CD4-positive, alpha-beta T cell (primary cell): ENCODE measurements at regions not wholly inside any gene's neighbourhood (a gene's known extent, or its start where the extent isn't known, plus 50 kb on each side); places are given as distances from the start of the nearest gene placed in this dataset.

Source experiments
- ATAC-seq: fragments of 200-7000 bp; cut with Tn5 transposase; one replicate; pipeline ENCODE4 v1.10.0; 2022; ENCODE audit warnings: mild to moderate bottlenecking; ENCODE audit not compliant: poor library complexity
- CTCF ChIA-PET: fragments of 350-600 bp; sonication (Branson Sonifier 250); formaldehyde crosslinking; loops from one replicate; lab custom pipeline; 2021; ENCODE audit warnings: antibody characterized with exemption, inconsistent platforms; lab: Charles Lee
- POLR2A ChIA-PET: fragments of 350-600 bp; sonication (Branson Sonifier 250); formaldehyde crosslinking; loops from one replicate; lab custom pipeline; 2021; ENCODE audit warnings: antibody characterized with exemption, inconsistent platforms; lab: Charles Lee
- DNase-seq, 14 experiments: peaks; one replicate each; pipeline ENCODE4 v3.0.0-alpha.2; 2013 to 2020; ENCODE audit warnings: mixed read lengths in 2 of 14
- H3K27ac ChIP-seq, 2 donors: one replicate each; pipeline versions ENCODE4 v1.5.1 to v1.7.0; 2013; ENCODE audit warnings: low read length in 2 of 2, low read depth in 1 of 2, mild to moderate bottlenecking in 1 of 2
- H3K27me3 ChIP-seq, 2 experiments: 1 replicate in 1 of 2; 2 replicates in 1 of 2; pipeline versions ENCODE4 v1.6.1 to v1.7.0; 2013; ENCODE audit warnings: low read length in 2 of 2, control low read depth in 1 of 2, mild to moderate bottlenecking in 1 of 2, moderate library complexity in 1 of 2; ENCODE audit not compliant: insufficient read depth in 2 of 2, control insufficient read depth in 1 of 2
- H3K36me3 ChIP-seq: one replicate; pipeline ENCODE4 v1.6.1; 2013; ENCODE audit warnings: low read length, control low read depth; ENCODE audit not compliant: insufficient read depth
- H3K4me1 ChIP-seq: one replicate; pipeline ENCODE4 v1.6.1; 2013; ENCODE audit warnings: low read length, control low read depth; ENCODE audit not compliant: insufficient read depth
- H3K4me3 ChIP-seq: one replicate; pipeline ENCODE4 v1.5.1; 2013; ENCODE audit warnings: mild to moderate bottlenecking, low read length, moderate library complexity
- H3K9me3 ChIP-seq, 2 experiments: 1 replicate in 1 of 2; 2 replicates in 1 of 2; pipeline versions ENCODE4 v1.6.1 to v1.7.0; 2013; ENCODE audit warnings: low read length in 2 of 2, mild to moderate bottlenecking in 2 of 2, control low read depth in 1 of 2, moderate library complexity in 1 of 2; ENCODE audit not compliant: control insufficient read depth in 1 of 2, insufficient read depth in 1 of 2
- H3K27ac Mint-ChIP-seq: one replicate; pipeline ENCODE4 v1.8.0; 2020; ENCODE audit warnings: mixed read lengths
- H3K27me3 Mint-ChIP-seq: one replicate; pipeline ENCODE4 v1.8.0; 2021; ENCODE audit warnings: mixed read lengths
- H3K36me3 Mint-ChIP-seq: one replicate; pipeline ENCODE4 v1.8.0; 2021; ENCODE audit warnings: low read depth, mixed read lengths
- H3K4me1 Mint-ChIP-seq: one replicate; pipeline ENCODE4 v1.8.0; 2021; ENCODE audit warnings: low read depth, mixed read lengths
- H3K4me3 Mint-ChIP-seq: one replicate; pipeline ENCODE4 v1.8.0; 2020; ENCODE audit warnings: mild to moderate bottlenecking, mixed read lengths
- H3K9me3 Mint-ChIP-seq: one replicate; pipeline ENCODE4 v1.8.0; 2020; ENCODE audit warnings: mixed read lengths
- intact Hi-C, 2 experiments: fragments of 100-400 bp; cut with DNase I in 1 of 2; cut with micrococcal nuclease in 1 of 2; formaldehyde crosslinking; loops; one replicate each; pipeline versions ENCODE4 v1.15.1 to v1.9.0; 2023 to 2025; cut with DNase I, micrococcal nuclease
- TF ChIP-seq, protein P1 (sequence below): fragments of 200-600 bp; IDR thresholded peaks from one replicate; pipeline ENCODE4 v1.8.0; 2022; ENCODE audit warnings: antibody characterized with exemption, mild to moderate bottlenecking

DNA sequence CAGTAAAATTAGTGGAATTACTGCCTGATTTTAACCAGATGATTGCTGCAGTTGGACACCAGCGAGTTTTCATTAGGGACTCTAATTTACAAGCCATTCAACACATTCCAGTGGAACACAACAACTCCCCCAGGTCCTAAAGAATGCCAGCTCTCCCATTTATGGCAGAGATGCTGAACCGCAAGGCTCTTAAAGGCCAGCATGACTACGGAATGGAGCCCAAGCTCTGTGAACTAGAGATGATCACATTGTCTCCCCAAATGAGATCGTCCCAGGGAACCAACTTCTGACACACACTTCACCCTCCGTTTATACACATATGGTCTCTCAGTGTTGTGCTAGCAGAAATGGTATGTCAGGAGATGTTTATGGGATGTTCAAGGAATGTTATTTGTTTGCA lies 446.2 kb upstream of the NR2F2 start:
- Histone ChIP-seq H3K4me3 (no peak overlapping the region), H3K27me3 (no peaks in the 10 kb centered on the region), H3K9me3 (peaks cover 0 to 5% of the 10 kb centered on the region in 2 experiments), H3K4me1 (no peaks in the 10 kb centered on the region), H3K27ac (no peak overlapping the region), H3K36me3 (no peaks in the 10 kb centered on the region)
- no peak for ATAC-seq
- no peak overlapping the region for H3K4me3 Mint-ChIP-seq
- intact Hi-C loops: no loop called here
- DNase-seq: no peak
- no peak overlapping the region for H3K27ac Mint-ChIP-seq
- TF ChIP-seq, protein P1, sequence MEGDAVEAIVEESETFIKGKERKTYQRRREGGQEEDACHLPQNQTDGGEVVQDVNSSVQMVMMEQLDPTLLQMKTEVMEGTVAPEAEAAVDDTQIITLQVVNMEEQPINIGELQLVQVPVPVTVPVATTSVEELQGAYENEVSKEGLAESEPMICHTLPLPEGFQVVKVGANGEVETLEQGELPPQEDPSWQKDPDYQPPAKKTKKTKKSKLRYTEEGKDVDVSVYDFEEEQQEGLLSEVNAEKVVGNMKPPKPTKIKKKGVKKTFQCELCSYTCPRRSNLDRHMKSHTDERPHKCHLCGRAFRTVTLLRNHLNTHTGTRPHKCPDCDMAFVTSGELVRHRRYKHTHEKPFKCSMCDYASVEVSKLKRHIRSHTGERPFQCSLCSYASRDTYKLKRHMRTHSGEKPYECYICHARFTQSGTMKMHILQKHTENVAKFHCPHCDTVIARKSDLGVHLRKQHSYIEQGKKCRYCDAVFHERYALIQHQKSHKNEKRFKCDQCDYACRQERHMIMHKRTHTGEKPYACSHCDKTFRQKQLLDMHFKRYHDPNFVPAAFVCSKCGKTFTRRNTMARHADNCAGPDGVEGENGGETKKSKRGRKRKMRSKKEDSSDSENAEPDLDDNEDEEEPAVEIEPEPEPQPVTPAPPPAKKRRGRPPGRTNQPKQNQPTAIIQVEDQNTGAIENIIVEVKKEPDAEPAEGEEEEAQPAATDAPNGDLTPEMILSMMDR: no peak
- no peaks in the 10 kb centered on the region for H3K27me3 Mint-ChIP-seq
- no peaks in the 10 kb centered on the region for H3K36me3 Mint-ChIP-seq
- CTCF ChIA-PET: no interaction called here
- POLR2A ChIA-PET: no interaction called here
- H3K9me3 Mint-ChIP-seq: no peaks in the 10 kb centered on the region
- peaks cover 14% of the 10 kb centered on the region for H3K4me1 Mint-ChIP-seq

DNA sequence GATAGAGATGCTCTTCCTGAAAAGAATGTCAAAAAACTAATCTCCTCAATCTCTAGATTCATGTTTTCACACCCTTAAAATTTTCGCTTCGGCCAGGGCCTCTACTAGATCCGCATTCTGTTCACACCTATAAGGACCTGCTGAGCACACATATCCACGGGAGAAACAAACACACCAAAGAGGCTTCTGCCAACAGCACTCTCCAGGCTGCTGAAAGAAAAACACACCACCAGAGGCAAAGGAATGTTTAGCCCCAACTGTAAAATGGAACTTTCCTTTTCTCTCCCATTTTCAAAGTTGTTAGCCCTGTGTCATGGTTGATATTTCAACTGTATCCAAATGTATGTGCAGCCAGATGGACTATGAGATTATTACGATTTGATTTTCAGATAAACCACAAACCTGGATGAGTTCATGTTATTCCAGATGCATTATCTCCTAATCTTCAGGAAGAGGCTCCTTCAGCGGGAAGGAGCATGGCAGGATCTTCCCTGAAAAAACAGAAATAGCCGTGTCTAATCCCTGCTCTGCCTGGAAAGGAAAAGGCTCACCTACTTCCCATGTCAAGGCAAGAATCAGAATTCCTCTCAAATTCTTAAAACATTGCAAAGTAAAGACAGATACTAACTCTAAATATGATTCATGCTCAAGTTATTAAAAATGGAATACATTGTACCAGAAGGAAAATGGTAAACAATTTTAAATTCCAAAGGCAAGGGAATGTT lies 442.7 kb upstream of the NR2F2 start:
- no peak for ATAC-seq
- Histone ChIP-seq H3K27me3 (no peaks in the 10 kb centered on the region), H3K9me3 (peaks cover 0 to 3% of the 10 kb centered on the region in 2 experiments), H3K36me3 (no peaks in the 10 kb centered on the region), H3K4me1 (no peaks in the 10 kb centered on the region), H3K4me3 (no peak overlapping the region), H3K27ac (no peak overlapping the region)
- no peak overlapping the region for H3K4me3 Mint-ChIP-seq
- no peaks in the 10 kb centered on the region for H3K27me3 Mint-ChIP-seq
- no peak overlapping the region for H3K27ac Mint-ChIP-seq
- no peaks in the 10 kb centered on the region for H3K36me3 Mint-ChIP-seq
- ChIA-PET CTCF (no interaction called here), POLR2A (no interaction called here)
- H3K4me1 Mint-ChIP-seq: no peaks in the 10 kb centered on the region
- TF ChIP-seq, protein P1: no peak
- H3K9me3 Mint-ChIP-seq: no peaks in the 10 kb centered on the region
- DNase-seq: no peak
- intact Hi-C loops: no loop called here

DNA sequence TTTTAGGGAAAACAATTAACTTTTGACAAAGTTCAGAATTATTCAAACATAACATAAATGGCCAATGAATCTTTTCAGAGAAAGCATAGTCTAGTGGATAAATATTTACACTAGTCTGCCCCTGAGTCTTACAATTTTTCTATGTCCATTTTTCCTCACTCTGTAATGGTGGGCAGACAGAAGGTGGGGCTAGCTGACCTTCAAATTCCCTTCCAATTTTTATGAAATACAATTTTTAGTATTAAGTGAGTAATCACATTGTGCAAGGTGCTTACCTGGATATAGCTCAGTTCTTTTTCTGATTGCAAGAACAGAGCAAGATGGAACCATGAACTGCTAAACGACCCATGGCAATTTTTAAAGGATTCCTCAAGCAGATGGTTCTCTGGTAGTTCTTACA lies 441.7 kb upstream of the NR2F2 start:
- H3K4me3 ChIP-seq: no peak overlapping the region
- Mint-ChIP-seq H3K27me3 (no peaks in the 10 kb centered on the region), H3K4me1 (no peaks in the 10 kb centered on the region), H3K36me3 (no peaks in the 10 kb centered on the region), H3K4me3 (no peak overlapping the region), H3K27ac (no peak overlapping the region), H3K9me3 (no peaks in the 10 kb centered on the region)
- ATAC-seq (no peak), DNase-seq (no peak)
- no peak overlapping the region for H3K27ac ChIP-seq
- TF ChIP-seq, protein P1: no peak
- intact Hi-C loops: no loop called here
- no peaks in the 10 kb centered on the region for H3K36me3 ChIP-seq
- no peaks in the 10 kb centered on the region for H3K27me3 ChIP-seq
- CTCF ChIA-PET: no interaction called here
- H3K9me3 ChIP-seq: no peaks in the 10 kb centered on the region
- POLR2A ChIA-PET: no interaction called here
- H3K4me1 ChIP-seq: no peaks in the 10 kb centered on the region
